ENCODE measurements at regions not wholly inside any gene's neighbourhood (a gene's known extent, or its start where the extent isn't known, plus 50 kb on each side); places are given as distances from the start of the nearest gene placed in this dataset.
A peak's percentile ranks its signal among the peaks of the same experiment; 100 is the strongest.

DNA sequence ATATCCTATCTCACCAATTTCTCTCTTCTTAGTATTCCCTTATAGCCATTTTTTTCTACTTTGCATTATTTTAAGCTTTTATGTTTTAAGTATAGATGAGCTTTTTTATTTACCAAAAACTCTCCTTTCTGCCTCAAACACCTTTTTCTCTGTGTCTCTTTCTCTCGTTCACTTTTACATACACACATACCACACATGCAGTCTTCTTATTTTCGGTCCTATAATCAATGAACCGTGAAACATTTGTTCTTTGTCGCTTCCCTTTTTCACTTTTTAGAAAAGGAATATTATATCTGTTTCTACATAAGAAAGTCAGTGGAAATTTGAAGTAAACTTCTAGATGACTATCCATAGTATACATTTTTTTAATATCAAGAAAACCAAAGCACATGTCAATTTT lies 183.2 kb downstream of the MRPL39 start:
- Histone ChIP-seq H3K4me1 (ENCODE audit: control insufficient read depth in 2 of 2, insufficient read depth in 2 of 2, low read length in 2 of 2) (peaks cover 6 to 7% of the 10 kb centered on the region in 2 donors), H3K4me3 (ENCODE audit: low read length) (no peak overlapping the region), H3K27me3 (ENCODE audit: control insufficient read depth in 2 of 2, insufficient read depth in 2 of 2, low read length in 2 of 2) (no peaks in the 10 kb centered on the region), H3K36me3 (ENCODE audit: control insufficient read depth in 2 of 3, insufficient read depth in 3 of 3, low read length in 3 of 3) (no peaks in the 10 kb centered on the region), H3K9me3 (ENCODE audit: control insufficient read depth in 2 of 3, low read length in 3 of 3) (no peaks in the 10 kb centered on the region), H3K27ac (ENCODE audit: low read depth, low read length) (no peak overlapping the region)
- Mint-ChIP-seq H3K27ac (no peak overlapping the region), H3K4me3 (peak overlapping the region in 1 of 10 donors; percentile 1), H3K27me3 (no peaks in the 10 kb centered on the region), H3K36me3 (no peaks in the 10 kb centered on the region), H3K9me3 (no peaks in the 10 kb centered on the region), H3K4me1 (peaks cover 6 to 39% (median 12%) of the 10 kb centered on the region in 7 donors)
- POLR2A ChIA-PET, result no interaction called here
- DNase-seq, result no peak
- CTCF ChIA-PET, result interaction anchor here (0.6 kb wide), 1 partner anchor 161 kb away, joined by 5 read pairs; no protein-coding TSS in a partner anchor
- intact Hi-C loops (cut with micrococcal nuclease), result loop anchor here in 1 of 2 donors (2.0 to 5.0 kb wide), 2 partner anchors 41 to 78 kb away; no protein-coding TSS in a partner anchor
- ATAC-seq, result no peak

DNA sequence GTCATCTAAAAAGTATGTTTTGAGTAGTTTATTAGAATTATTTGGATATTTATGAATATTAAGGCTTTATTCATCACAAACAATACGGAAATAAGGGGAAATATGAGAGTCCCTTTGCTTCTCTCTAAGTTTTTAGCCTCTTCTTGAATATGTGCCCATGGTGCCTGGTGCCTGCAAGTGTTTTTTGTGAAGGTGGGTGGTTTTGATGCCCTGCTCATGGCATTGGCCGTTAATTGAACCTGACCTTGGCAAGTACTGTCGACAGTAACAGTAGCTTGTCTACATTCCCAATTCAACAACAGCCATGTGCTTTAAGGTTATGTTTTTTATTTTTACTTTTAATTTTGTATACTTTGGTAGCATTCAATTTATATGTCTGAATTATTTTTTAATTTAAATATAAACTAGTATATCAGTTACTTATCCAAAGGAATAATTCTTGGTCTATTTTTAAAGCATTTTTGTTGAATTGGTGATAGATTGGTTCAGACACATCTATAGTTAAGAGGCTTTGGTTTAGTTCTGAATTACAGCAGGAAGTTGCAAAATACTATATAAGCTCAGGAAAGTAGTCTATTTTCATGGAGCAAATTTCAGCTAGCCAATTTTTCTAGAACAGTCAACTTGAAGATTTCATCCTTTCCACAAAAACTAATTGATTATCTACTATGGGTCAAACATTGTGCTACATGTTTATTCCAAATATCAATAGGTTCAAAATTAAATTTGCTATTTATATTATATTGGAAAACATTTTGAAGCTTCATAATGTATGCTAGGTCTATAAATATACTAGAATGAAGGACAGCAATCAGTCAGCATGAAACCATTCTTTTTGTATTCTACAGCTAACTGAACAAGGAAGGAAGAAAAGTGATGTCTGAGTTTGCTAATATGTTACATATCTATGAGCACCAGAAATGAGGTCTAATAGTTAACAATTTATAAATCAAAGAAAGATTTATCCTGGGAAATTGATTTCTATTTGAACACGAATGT lies 184.4 kb downstream of the MRPL39 start:
- ATAC-seq, result no peak
- Mint-ChIP-seq H3K27ac (peak overlapping the region in 2 of 9 donors; percentile 56 to 74), H3K9me3 (no peaks in the 10 kb centered on the region), H3K4me1 (peaks cover 4 to 31% (median 12%) of the 10 kb centered on the region in 7 donors), H3K27me3 (no peaks in the 10 kb centered on the region), H3K36me3 (no peaks in the 10 kb centered on the region), H3K4me3 (peak overlapping the region in 1 of 10 donors; percentile 40)
- Histone ChIP-seq H3K27ac (ENCODE audit: low read depth, low read length) (no peak overlapping the region), H3K27me3 (ENCODE audit: control insufficient read depth in 2 of 2, insufficient read depth in 2 of 2, low read length in 2 of 2) (no peaks in the 10 kb centered on the region), H3K9me3 (ENCODE audit: control insufficient read depth in 2 of 3, low read length in 3 of 3) (no peaks in the 10 kb centered on the region), H3K4me1 (ENCODE audit: control insufficient read depth in 2 of 2, insufficient read depth in 2 of 2, low read length in 2 of 2) (peaks cover 6 to 7% of the 10 kb centered on the region in 2 donors), H3K36me3 (ENCODE audit: control insufficient read depth in 2 of 3, insufficient read depth in 3 of 3, low read length in 3 of 3) (no peaks in the 10 kb centered on the region), H3K4me3 (ENCODE audit: low read length) (no peak overlapping the region)
- ChIA-PET CTCF (no interaction called here), POLR2A (no interaction called here)
- intact Hi-C loops (cut with micrococcal nuclease), result loop anchor here in 1 of 2 donors (5.0 kb wide), 1 partner anchor 79 kb away; no protein-coding TSS in a partner anchor
- no peak for DNase-seq

GRCh38 chr21:25421321-25422028 lies 185.8 kb downstream of the MRPL39 start:
- Histone ChIP-seq H3K4me1 (ENCODE audit: control insufficient read depth in 2 of 2, insufficient read depth in 2 of 2, low read length in 2 of 2) (peaks cover 6 to 7% of the 10 kb centered on the region in 2 donors), H3K36me3 (ENCODE audit: control insufficient read depth in 2 of 3, insufficient read depth in 3 of 3, low read length in 3 of 3) (no peaks in the 10 kb centered on the region), H3K4me3 (ENCODE audit: low read length) (no peak overlapping the region), H3K27me3 (ENCODE audit: control insufficient read depth in 2 of 2, insufficient read depth in 2 of 2, low read length in 2 of 2) (no peaks in the 10 kb centered on the region), H3K9me3 (ENCODE audit: control insufficient read depth in 2 of 3, low read length in 3 of 3) (no peaks in the 10 kb centered on the region), H3K27ac (ENCODE audit: low read depth, low read length) (no peak overlapping the region)
- Mint-ChIP-seq H3K27me3 (peaks cover 0 to 6% (median 0%) of the 10 kb centered on the region in 5 donors), H3K36me3 (no peaks in the 10 kb centered on the region), H3K4me1 (peaks cover 4 to 25% (median 12%) of the 10 kb centered on the region in 7 donors), H3K9me3 (no peaks in the 10 kb centered on the region), H3K4me3 (peak overlapping the region in 6 of 10 donors; percentile 7 to 88 (median 56)), H3K27ac (peak overlapping the region in 7 of 9 donors; percentile 1 to 84 (median 41))
- DNase-seq, result peak in 8 of 9 donors; percentile 18 to 50 (median 40)
- ATAC-seq, result peak; percentile 91
- CTCF ChIA-PET, result interaction anchor here (0.6 kb wide), 1 partner anchor 16 kb away, joined by 3 read pairs; no protein-coding TSS in a partner anchor
- intact Hi-C loops (cut with micrococcal nuclease), result loop anchor here (1.0 to 5.0 kb wide), 8 partner anchors 35 to 313 kb away; partner anchors contain the start of genes ATP5PF (in 1 of the 2), GABPA (in 1 of the 2) and JAM2 (in 1 of the 2)
- POLR2A ChIA-PET, result interaction anchor here (0.6 kb wide), 1 partner anchor 177 kb away, joined by 4 read pairs; no protein-coding TSS in a partner anchor

GRCh38 chr21:25420831-25421230 lies 186.4 kb downstream of the MRPL39 start:
- no peak for DNase-seq
- CTCF ChIA-PET, result interaction anchor here (0.6 kb wide), 1 partner anchor 16 kb away, joined by 3 read pairs; no protein-coding TSS in a partner anchor
- Histone ChIP-seq H3K27me3 (ENCODE audit: control insufficient read depth in 2 of 2, insufficient read depth in 2 of 2, low read length in 2 of 2) (no peaks in the 10 kb centered on the region), H3K4me1 (ENCODE audit: control insufficient read depth in 2 of 2, insufficient read depth in 2 of 2, low read length in 2 of 2) (peaks cover 6 to 7% of the 10 kb centered on the region in 2 donors), H3K36me3 (ENCODE audit: control insufficient read depth in 2 of 3, insufficient read depth in 3 of 3, low read length in 3 of 3) (no peaks in the 10 kb centered on the region), H3K9me3 (ENCODE audit: control insufficient read depth in 2 of 3, low read length in 3 of 3) (no peaks in the 10 kb centered on the region), H3K4me3 (ENCODE audit: low read length) (no peak overlapping the region), H3K27ac (ENCODE audit: low read depth, low read length) (no peak overlapping the region)
- peaks cover 0 to 6% (median 0%) of the 10 kb centered on the region in 5 donors for H3K27me3 Mint-ChIP-seq
- peaks cover 0 to under 1% (median 0%) of the 10 kb centered on the region in 5 donors for H3K36me3 Mint-ChIP-seq
- peak overlapping the region in 1 of 10 donors; percentile 8 for H3K4me3 Mint-ChIP-seq
- no peaks in the 10 kb centered on the region for H3K9me3 Mint-ChIP-seq
- POLR2A ChIA-PET, result no interaction called here
- no peak for ATAC-seq
- H3K4me1 Mint-ChIP-seq, result peaks cover 4 to 25% (median 12%) of the 10 kb centered on the region in 7 donors
- intact Hi-C loops (cut with micrococcal nuclease), result loop anchor here (1.0 to 5.0 kb wide), 8 partner anchors 36 to 313 kb away; partner anchors contain the start of genes ATP5PF (in 1 of the 2), GABPA (in 1 of the 2) and JAM2 (in 1 of the 2)
- peak overlapping the region in 4 of 9 donors; percentile 18 to 62 (median 34) for H3K27ac Mint-ChIP-seq

GRCh38 chr21:25416669-25417068 lies 190.6 kb downstream of the MRPL39 start:
- ATAC-seq, result no peak

GRCh38 chr21:25412100-25412499 lies 195.2 kb downstream of the MRPL39 start:
- Histone ChIP-seq H3K36me3 (ENCODE audit: control insufficient read depth in 2 of 3, insufficient read depth in 3 of 3, low read length in 3 of 3) (no peaks in the 10 kb centered on the region), H3K4me1 (ENCODE audit: control insufficient read depth in 2 of 2, insufficient read depth in 2 of 2, low read length in 2 of 2) (no peaks in the 10 kb centered on the region), H3K4me3 (ENCODE audit: low read length) (no peak overlapping the region), H3K9me3 (ENCODE audit: control insufficient read depth in 2 of 3, low read length in 3 of 3) (no peaks in the 10 kb centered on the region), H3K27me3 (ENCODE audit: control insufficient read depth in 2 of 2, insufficient read depth in 2 of 2, low read length in 2 of 2) (no peaks in the 10 kb centered on the region), H3K27ac (ENCODE audit: low read depth, low read length) (no peak overlapping the region)
- Mint-ChIP-seq H3K27me3 (peaks cover 0 to 8% (median 4%) of the 10 kb centered on the region in 5 donors), H3K27ac (no peak overlapping the region), H3K4me3 (no peak overlapping the region), H3K9me3 (peaks cover 0 to 5% (median 0%) of the 10 kb centered on the region in 11 donors), H3K4me1 (peaks cover 0 to 1% (median 0%) of the 10 kb centered on the region in 7 donors), H3K36me3 (peaks cover 0 to 6% (median 0%) of the 10 kb centered on the region in 5 donors)
- intact Hi-C loops (cut with micrococcal nuclease), result no loop called here
- DNase-seq (no peak), ATAC-seq (no peak)
- ChIA-PET POLR2A (no interaction called here), CTCF (no interaction called here)

More at GRCh38 chr21:25416669-25417068, 190.6 kb downstream of the MRPL39 start:
- Histone ChIP-seq H3K36me3 (ENCODE audit: control insufficient read depth in 2 of 3, insufficient read depth in 3 of 3, low read length in 3 of 3) (no peaks in the 10 kb centered on the region), H3K4me1 (ENCODE audit: control insufficient read depth in 2 of 2, insufficient read depth in 2 of 2, low read length in 2 of 2) (peaks cover 6% of the 10 kb centered on the region in 2 donors), H3K27ac (ENCODE audit: low read depth, low read length) (no peak overlapping the region), H3K27me3 (ENCODE audit: control insufficient read depth in 2 of 2, insufficient read depth in 2 of 2, low read length in 2 of 2) (no peaks in the 10 kb centered on the region), H3K4me3 (ENCODE audit: low read length) (no peak overlapping the region), H3K9me3 (ENCODE audit: control insufficient read depth in 2 of 3, low read length in 3 of 3) (no peaks in the 10 kb centered on the region)
- ChIA-PET CTCF (no interaction called here), POLR2A (no interaction called here)
- Mint-ChIP-seq H3K36me3 (peaks cover 0 to 6% (median 0%) of the 10 kb centered on the region in 5 donors), H3K27ac (no peak overlapping the region), H3K4me1 (peaks cover 2 to 12% (median 12%) of the 10 kb centered on the region in 7 donors), H3K4me3 (no peak overlapping the region), H3K27me3 (peaks cover 0 to 6% (median 2%) of the 10 kb centered on the region in 5 donors), H3K9me3 (peaks cover 0 to 5% (median 0%) of the 10 kb centered on the region in 11 donors)
- intact Hi-C loops (cut with micrococcal nuclease), result no loop called here
- DNase-seq, result no peak
